ENCODE measurements at regions not wholly inside any gene's neighbourhood (a gene's known extent, or its start where the extent isn't known, plus 50 kb on each side); places are given as distances from the start of the nearest gene placed in this dataset.

DNA sequence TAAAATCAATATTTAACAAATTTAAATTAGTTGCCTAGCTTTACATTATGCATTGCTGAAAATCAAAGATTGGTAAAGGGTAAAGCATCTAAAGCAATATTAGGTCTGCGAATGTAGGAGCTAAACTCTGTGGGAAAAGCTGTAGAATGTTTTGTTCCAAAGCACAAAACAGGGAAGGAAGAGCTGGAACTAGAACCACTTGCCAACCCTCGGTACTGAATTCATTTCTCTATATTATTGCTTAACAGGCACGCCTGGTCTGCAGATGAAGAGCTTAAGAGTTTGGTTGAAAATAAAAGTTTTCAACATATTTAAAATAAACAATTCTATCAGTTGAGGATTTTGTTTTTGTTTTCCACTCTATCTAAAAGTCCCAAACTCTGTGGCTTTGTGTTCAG, 1252.8 kb upstream of the SEL1L start:
- TF ChIP-seq, protein P1, sequence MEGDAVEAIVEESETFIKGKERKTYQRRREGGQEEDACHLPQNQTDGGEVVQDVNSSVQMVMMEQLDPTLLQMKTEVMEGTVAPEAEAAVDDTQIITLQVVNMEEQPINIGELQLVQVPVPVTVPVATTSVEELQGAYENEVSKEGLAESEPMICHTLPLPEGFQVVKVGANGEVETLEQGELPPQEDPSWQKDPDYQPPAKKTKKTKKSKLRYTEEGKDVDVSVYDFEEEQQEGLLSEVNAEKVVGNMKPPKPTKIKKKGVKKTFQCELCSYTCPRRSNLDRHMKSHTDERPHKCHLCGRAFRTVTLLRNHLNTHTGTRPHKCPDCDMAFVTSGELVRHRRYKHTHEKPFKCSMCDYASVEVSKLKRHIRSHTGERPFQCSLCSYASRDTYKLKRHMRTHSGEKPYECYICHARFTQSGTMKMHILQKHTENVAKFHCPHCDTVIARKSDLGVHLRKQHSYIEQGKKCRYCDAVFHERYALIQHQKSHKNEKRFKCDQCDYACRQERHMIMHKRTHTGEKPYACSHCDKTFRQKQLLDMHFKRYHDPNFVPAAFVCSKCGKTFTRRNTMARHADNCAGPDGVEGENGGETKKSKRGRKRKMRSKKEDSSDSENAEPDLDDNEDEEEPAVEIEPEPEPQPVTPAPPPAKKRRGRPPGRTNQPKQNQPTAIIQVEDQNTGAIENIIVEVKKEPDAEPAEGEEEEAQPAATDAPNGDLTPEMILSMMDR (IDR thresholded peaks at IDR 0.05; ENCODE audit: poor library complexity, severe bottlenecking) = no peak
- TF ChIP-seq POLR2AphosphoS5 (IDR thresholded peaks at IDR 0.05) (no peak), TAF1 (IDR thresholded peaks at IDR 0.05; ENCODE audit: low read depth) (no peak), EZH2 (IDR thresholded peaks at IDR 0.05; ENCODE audit: borderline replicate concordance, insufficient read depth, low read length, poor library complexity, severe bottlenecking) (no peak), RAD21 (conservative IDR thresholded peaks at IDR 0.05) (no peak), EP300 (conservative IDR thresholded peaks at IDR 0.05; ENCODE audit: poor library complexity, severe bottlenecking) (no peak), SMC3 (conservative IDR thresholded peaks at IDR 0.05; ENCODE audit: poor library complexity) (no peak), REST (IDR thresholded peaks at IDR 0.05; ENCODE audit: borderline replicate concordance) (no peak), MXI1 (conservative IDR thresholded peaks at IDR 0.05; ENCODE audit: poor library complexity, severe bottlenecking) (no peak)
